HCT116 (cell line): ENCODE measurements at regions not wholly inside any gene's neighbourhood (a gene's known extent, or its start where the extent isn't known, plus 50 kb on each side); places are given as distances from the start of the nearest gene placed in this dataset.

Experiments
- ATAC-seq: fragments of 200-7000 bp; cut with Tn5 transposase; 2 replicates; pipeline ENCODE4 v1.9.1; 2020; ENCODE audit warnings: mild to moderate bottlenecking, moderate library complexity
- BruUV-seq: library from RNA; stranded (reverse); fragments of 400-500 nt; replicated peaks from 2 replicates; lab custom pipeline; 2021; lab: Mats Ljungman, UMichigan
- CTCF ChIA-PET: fragments of 300-600 bp; sonication (Branson Sonifier 250); formaldehyde crosslinking; loops from one replicate; lab custom pipeline; 2021; ENCODE audit warnings: antibody characterized with exemption; lab: Charles Lee
- POLR2A ChIA-PET: fragments of 300-600, 350-600 bp; sonication (Branson Sonifier 250); formaldehyde crosslinking; loops from one replicate; lab custom pipeline; 2021; ENCODE audit warnings: antibody characterized with exemption; lab: Charles Lee
- RAD21 ChIA-PET, 2 experiments: fragments of 300-600 bp; sonication (Branson Sonifier 250); formaldehyde crosslinking; loops; one replicate each; lab custom pipeline; 2023; ENCODE audit warnings: low total read pairs in 2 of 2; ENCODE audit not compliant: uncharacterized antibody in 2 of 2, unreplicated experiment in 2 of 2, low non-redundant PET in 1 of 2; lab: Charles Lee
- DNase-seq: peaks from one replicate; pipeline ENCODE4 v3.0.0-alpha.2; 2010; ENCODE audit warnings: low read depth, low spot score
- H2AFZ ChIP-seq: fragments of 200-600 bp; shearing (Covaris generic), sonication (generic); 2 replicates; pipeline ENCODE4 v1.6.1; 2017; ENCODE audit warnings: low read depth, mixed run types, mixed read lengths, antibody characterized with exemption, low read length; ENCODE audit not compliant: poor library complexity, severe bottlenecking
- H3K27ac ChIP-seq: 2 replicates; pipeline ENCODE4 v1.5.1; 2012; ENCODE audit warnings: low read depth, low read length
- H3K27me3 ChIP-seq: fragments of 200-600 bp; sonication (generic); 2 replicates; pipeline ENCODE4 v1.6.1; 2016; ENCODE audit warnings: mixed run types, low read length, mixed read lengths; ENCODE audit not compliant: insufficient read depth
- H3K36me3 ChIP-seq, 2 experiments: fragments of 200-500 bp in 1 of 2; fragments of 200-600 bp in 1 of 2; sonication (Bioruptor generic) in 1 of 2; sonication (generic) in 1 of 2; 2 replicates each; pipeline versions ENCODE4 v1.5.1 to v1.6.1; 2014 to 2016; ENCODE audit warnings: low read length in 2 of 2, inconsistent platforms in 1 of 2, mixed read lengths in 1 of 2, mixed run types in 1 of 2; ENCODE audit not compliant: insufficient read depth in 2 of 2, control insufficient read depth in 1 of 2
- H3K4me1 ChIP-seq, 2 experiments: fragments of 200-600 bp in 1 of 2; sonication (generic) in 1 of 2; 2 replicates each; pipeline versions ENCODE4 v1.5.1 to v1.6.1; 2012 to 2017; ENCODE audit warnings: low read length in 2 of 2, inconsistent platforms in 1 of 2, mild to moderate bottlenecking in 1 of 2, mixed read lengths in 1 of 2, mixed run types in 1 of 2, moderate library complexity in 1 of 2; ENCODE audit not compliant: insufficient read depth in 2 of 2, control insufficient read depth in 1 of 2
- H3K4me2 ChIP-seq: fragments of 200-600 bp; sonication (generic); 2 replicates; pipeline ENCODE4 v1.6.1; 2017; ENCODE audit warnings: mixed run types, low read length, mixed read lengths
- H3K4me3 ChIP-seq, 2 experiments: fragments of 200-600 bp in 1 of 2; sonication (generic) in 1 of 2; replicated peaks in 1 of 2; 2 replicates each; pipeline ENCODE4 v1.5.1; 2011 to 2016; ENCODE audit warnings: low read length in 2 of 2, control low read depth in 1 of 2, low read depth in 1 of 2, mild to moderate bottlenecking in 1 of 2, mixed read lengths in 1 of 2, mixed run types in 1 of 2
- H3K79me2 ChIP-seq: fragments of 200-600 bp; sonication (generic); 2 replicates; pipeline ENCODE4 v1.6.1; 2017; ENCODE audit warnings: mild to moderate bottlenecking, mixed run types, low read length, moderate library complexity, mixed read lengths; ENCODE audit not compliant: insufficient read depth
- H3K9ac ChIP-seq: fragments of 200-600 bp; sonication (generic); 2 replicates; pipeline ENCODE4 v1.6.1; 2016; ENCODE audit warnings: low read length, mixed read lengths
- H3K9me2 ChIP-seq: fragments of 200-600 bp; sonication (generic), shearing (Covaris generic); 2 replicates; pipeline ENCODE4 v1.6.1; 2017; ENCODE audit warnings: mixed run types, mild to moderate bottlenecking, moderate library complexity; ENCODE audit not compliant: insufficient read depth
- H3K9me3 ChIP-seq, 2 experiments: fragments of 200-500 bp in 1 of 2; fragments of 200-600 bp in 1 of 2; sonication (Bioruptor generic) in 1 of 2; sonication (generic) in 1 of 2; 2 replicates each; pipeline ENCODE4 v1.6.1; 2014 to 2017; ENCODE audit warnings: low read length in 2 of 2, mixed read lengths in 2 of 2, inconsistent platforms in 1 of 2, low read depth in 1 of 2, mild to moderate bottlenecking in 1 of 2, mixed run types in 1 of 2, moderate library complexity in 1 of 2; ENCODE audit not compliant: control insufficient read depth in 1 of 2, insufficient read depth in 1 of 2
- H4K20me1 ChIP-seq: fragments of 200-600 bp; sonication (generic), shearing (Covaris generic); 2 replicates; pipeline ENCODE4 v1.6.1; 2017; ENCODE audit warnings: mixed run types, mild to moderate bottlenecking, moderate library complexity; ENCODE audit not compliant: insufficient read depth
- CBX3 ChIP-seq: IDR thresholded peaks from 2 replicates; pipeline ENCODE4 v1.6.1; 2012; ENCODE audit warnings: low read depth
- CEBPB ChIP-seq: IDR thresholded peaks from 2 replicates; pipeline ENCODE4 v1.6.1; 2012; ENCODE audit warnings: low read depth
- CTCF ChIP-seq, 3 experiments: fragments of 200-600 bp in 1 of 3; sonication (generic) in 1 of 3; IDR thresholded peaks in 2 of 3; conservative IDR thresholded peaks in 1 of 3; 2 replicates each; pipeline ENCODE4 v1.5.1; 2012 to 2017; ENCODE audit warnings: low read depth in 2 of 3, low read length in 2 of 3, antibody characterized with exemption in 1 of 3, borderline replicate concordance in 1 of 3, control low read depth in 1 of 3, mild to moderate bottlenecking in 1 of 3, mixed read lengths in 1 of 3, mixed run types in 1 of 3, moderate library complexity in 1 of 3; ENCODE audit not compliant: insufficient read depth in 1 of 3
- ELF1 ChIP-seq: IDR thresholded peaks from 2 replicates; pipeline ENCODE4 v1.6.1; 2012; ENCODE audit warnings: low read depth, borderline replicate concordance
- EZH2phosphoT487 ChIP-seq: fragments of 200-600 bp; IDR thresholded peaks from 2 replicates; pipeline ENCODE4 v1.6.1; 2018; ENCODE audit warnings: antibody characterized with exemption, borderline replicate concordance
- FOSL1 ChIP-seq: IDR thresholded peaks from 2 replicates; pipeline ENCODE4 v1.6.1; 2012; ENCODE audit warnings: low read depth
- JUND ChIP-seq: IDR thresholded peaks from 2 replicates; pipeline ENCODE4 v1.6.1; 2012
- MAX ChIP-seq: IDR thresholded peaks from 2 replicates; pipeline ENCODE4 v1.6.1; 2012
- POLR2A ChIP-seq: IDR thresholded peaks from 2 replicates; pipeline ENCODE4 v1.7.0; 2011; ENCODE audit warnings: borderline replicate concordance; ENCODE audit not compliant: insufficient read depth, insufficient read length; ENCODE audit errors: extremely low read depth
- POLR2AphosphoS5 ChIP-seq: IDR thresholded peaks from 2 replicates; pipeline ENCODE4 v1.6.1; 2011; ENCODE audit warnings: mild to moderate bottlenecking, low read depth, low read length, moderate library complexity
- RAD21 ChIP-seq: IDR thresholded peaks from 2 replicates; pipeline ENCODE4 v1.6.1; 2012; ENCODE audit warnings: low read depth, mild to moderate bottlenecking
- SIN3A ChIP-seq: IDR thresholded peaks from 2 replicates; pipeline ENCODE4 v1.6.1; 2012; ENCODE audit warnings: low read depth
- SRF ChIP-seq: IDR thresholded peaks from 2 replicates; pipeline ENCODE4 v1.6.1; 2012; ENCODE audit warnings: low read depth
- TCF7L2 ChIP-seq: IDR thresholded peaks from 2 replicates; pipeline ENCODE4 v1.7.0; 2011; ENCODE audit warnings: borderline replicate concordance, inconsistent platforms; ENCODE audit not compliant: insufficient read depth, insufficient read length; ENCODE audit errors: extremely low read depth
- YY1 ChIP-seq: IDR thresholded peaks from 2 replicates; pipeline ENCODE4 v1.6.1; 2011; ENCODE audit warnings: low read length, low read depth, moderate library complexity, mild to moderate bottlenecking; ENCODE audit not compliant: insufficient replicate concordance; ENCODE audit errors: extremely low read depth
- ZNF274 ChIP-seq: fragments of 200-500 bp; sonication (Bioruptor generic); IDR thresholded peaks from 2 replicates; pipeline ENCODE4 v1.6.1; 2014; ENCODE audit warnings: mild to moderate bottlenecking, low read depth, low read length, inconsistent platforms
- intact Hi-C: fragments of 100-400 bp; cut with micrococcal nuclease; formaldehyde crosslinking; loops from 2 replicates; pipeline ENCODE4 v1.10.0; 2022
- TF ChIP-seq, protein P1 (sequence below): IDR thresholded peaks from 2 replicates; pipeline ENCODE4 v1.6.1; 2012; ENCODE audit warnings: low read depth

DNA sequence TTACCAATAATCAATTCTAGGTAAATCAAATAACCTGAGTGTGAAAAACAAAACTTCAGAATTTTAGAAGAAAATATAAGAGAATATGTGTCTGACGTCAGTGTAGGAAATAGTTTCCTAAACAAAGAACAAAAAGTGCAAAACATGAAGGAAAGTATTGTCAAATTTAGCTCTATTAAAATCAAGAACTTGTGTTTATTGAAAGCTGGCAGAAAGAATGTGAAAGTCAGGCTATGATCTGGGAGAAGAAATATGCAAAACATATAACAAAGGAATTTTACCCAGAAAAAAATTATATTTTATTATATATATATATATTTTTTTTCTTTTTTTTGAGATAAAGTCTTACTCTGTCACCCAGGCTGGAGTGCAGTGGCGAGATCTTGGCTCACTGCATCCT, 129.1 kb upstream of the ANKRD28 start:
- ATAC-seq, result no peak
- intact Hi-C loops, result no loop called here
- Histone ChIP-seq H3K9ac (no peak overlapping the region), H3K9me2 (no peaks in the 10 kb centered on the region), H4K20me1 (no peaks in the 10 kb centered on the region), H3K9me3 (no peaks in the 10 kb centered on the region), H3K27ac (no peak overlapping the region), H3K36me3 (no peaks in the 10 kb centered on the region), H3K4me2 (no peak overlapping the region), H3K27me3 (no peaks in the 10 kb centered on the region), H3K4me3 (no peak overlapping the region), H2AFZ (no peak overlapping the region), H3K79me2 (no peaks in the 10 kb centered on the region), H3K4me1 (0 out of 4 replicates have a peak, but pooled peaks cover 0 to 3% of the 10 kb centered on the region in 2 experiments)
- ChIA-PET POLR2A (no interaction called here), RAD21 (no interaction called here), CTCF (no interaction called here)
- no peak for DNase-seq
- no TSS peak for BruUV-seq
- TF ChIP-seq POLR2A, result no peak
- TF ChIP-seq FOSL1, result no peak
- no peak for TF ChIP-seq YY1
- no peak for TF ChIP-seq TCF7L2
- TF ChIP-seq ELF1, result no peak

GRCh38 chr3:15927969-15928368, 130.2 kb upstream of the ANKRD28 start:
- H3K79me2 ChIP-seq, result no peaks in the 10 kb centered on the region
- H3K27me3 ChIP-seq, result no peaks in the 10 kb centered on the region
- H3K9ac ChIP-seq, result no peak overlapping the region
- H3K4me2 ChIP-seq, result no peak overlapping the region
- H3K36me3 ChIP-seq, result no peaks in the 10 kb centered on the region
- no peak overlapping the region for H3K27ac ChIP-seq
- no peaks in the 10 kb centered on the region for H4K20me1 ChIP-seq
- 0 out of 4 replicates have a peak, but pooled peaks cover 0 to 3% of the 10 kb centered on the region in 2 experiments for H3K4me1 ChIP-seq
- no peak overlapping the region for H2AFZ ChIP-seq
- H3K4me3 ChIP-seq, result no peak overlapping the region
- no peaks in the 10 kb centered on the region for H3K9me2 ChIP-seq
- RAD21 ChIA-PET, result no interaction called here
- DNase-seq (no peak), ATAC-seq (no peak)
- CTCF ChIA-PET, result no interaction called here
- POLR2A ChIA-PET, result no interaction called here
- no peaks in the 10 kb centered on the region for H3K9me3 ChIP-seq
- no TSS peak for BruUV-seq
- TF ChIP-seq POLR2AphosphoS5, result no peak
- no peak for TF ChIP-seq CBX3
- TF ChIP-seq FOSL1, result no peak
- TF ChIP-seq EZH2phosphoT487, result no peak
- TF ChIP-seq MAX, result no peak
- no peak for TF ChIP-seq CEBPB
- no peak for TF ChIP-seq JUND
- TF ChIP-seq RAD21, result no peak
- TF ChIP-seq ZNF274, result no peak
- TF ChIP-seq, protein P1, sequence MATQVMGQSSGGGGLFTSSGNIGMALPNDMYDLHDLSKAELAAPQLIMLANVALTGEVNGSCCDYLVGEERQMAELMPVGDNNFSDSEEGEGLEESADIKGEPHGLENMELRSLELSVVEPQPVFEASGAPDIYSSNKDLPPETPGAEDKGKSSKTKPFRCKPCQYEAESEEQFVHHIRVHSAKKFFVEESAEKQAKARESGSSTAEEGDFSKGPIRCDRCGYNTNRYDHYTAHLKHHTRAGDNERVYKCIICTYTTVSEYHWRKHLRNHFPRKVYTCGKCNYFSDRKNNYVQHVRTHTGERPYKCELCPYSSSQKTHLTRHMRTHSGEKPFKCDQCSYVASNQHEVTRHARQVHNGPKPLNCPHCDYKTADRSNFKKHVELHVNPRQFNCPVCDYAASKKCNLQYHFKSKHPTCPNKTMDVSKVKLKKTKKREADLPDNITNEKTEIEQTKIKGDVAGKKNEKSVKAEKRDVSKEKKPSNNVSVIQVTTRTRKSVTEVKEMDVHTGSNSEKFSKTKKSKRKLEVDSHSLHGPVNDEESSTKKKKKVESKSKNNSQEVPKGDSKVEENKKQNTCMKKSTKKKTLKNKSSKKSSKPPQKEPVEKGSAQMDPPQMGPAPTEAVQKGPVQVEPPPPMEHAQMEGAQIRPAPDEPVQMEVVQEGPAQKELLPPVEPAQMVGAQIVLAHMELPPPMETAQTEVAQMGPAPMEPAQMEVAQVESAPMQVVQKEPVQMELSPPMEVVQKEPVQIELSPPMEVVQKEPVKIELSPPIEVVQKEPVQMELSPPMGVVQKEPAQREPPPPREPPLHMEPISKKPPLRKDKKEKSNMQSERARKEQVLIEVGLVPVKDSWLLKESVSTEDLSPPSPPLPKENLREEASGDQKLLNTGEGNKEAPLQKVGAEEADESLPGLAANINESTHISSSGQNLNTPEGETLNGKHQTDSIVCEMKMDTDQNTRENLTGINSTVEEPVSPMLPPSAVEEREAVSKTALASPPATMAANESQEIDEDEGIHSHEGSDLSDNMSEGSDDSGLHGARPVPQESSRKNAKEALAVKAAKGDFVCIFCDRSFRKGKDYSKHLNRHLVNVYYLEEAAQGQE, result no peak
- TF ChIP-seq SIN3A, result no peak
- no peak for TF ChIP-seq ELF1
- TF ChIP-seq CTCF (IDR thresholded peaks at IDR 0.05 in 2 of 3, conservative IDR thresholded peaks at IDR 0.05 in 1 of 3; ENCODE audit: borderline replicate concordance in 1 of 3, insufficient read depth in 1 of 3, low read depth in 2 of 3, low read length in 2 of 3), result no peak
- TF ChIP-seq YY1, result no peak
- TF ChIP-seq SRF, result no peak
- intact Hi-C loops, result no loop called here
